Upper lobe of right lung (tissue), 1 donor: ENCODE measurements at regions not wholly inside any gene's neighbourhood (a gene's known extent, or its start where the extent isn't known, plus 50 kb on each side); places are given as distances from the start of the nearest gene placed in this dataset.

Experiments used
- ATAC-seq: fragments of 200-7000 bp; cut with Tn5 transposase; one replicate; pipeline ENCODE4 v1.9.1; 2020; ENCODE audit warnings: mild to moderate bottlenecking, moderate library complexity
- DNase-seq: peaks from one replicate; pipeline ENCODE4 v3.0.0-alpha.2; 2020
- H3K27ac ChIP-seq: fragments of 200-600 bp; one replicate; pipeline ENCODE4 v1.8.0; 2022
- H3K27me3 ChIP-seq: fragments of 200-600 bp; one replicate; pipeline ENCODE4 v1.8.0; 2022; ENCODE audit warnings: mild to moderate bottlenecking
- H3K36me3 ChIP-seq: fragments of 200-600 bp; one replicate; pipeline ENCODE4 v1.8.0; 2022
- H3K4me1 ChIP-seq: fragments of 200-600 bp; one replicate; pipeline ENCODE4 v1.8.0; 2022
- H3K4me3 ChIP-seq: fragments of 200-600 bp; one replicate; pipeline ENCODE4 v1.8.0; 2022; ENCODE audit warnings: mild to moderate bottlenecking
- H3K9me3 ChIP-seq: fragments of 200-600 bp; one replicate; pipeline ENCODE4 v1.8.0; 2022
- CTCF ChIP-seq: fragments of 200-600 bp; IDR thresholded peaks from one replicate; pipeline ENCODE4 v1.8.0; 2022; ENCODE audit warnings: antibody characterized with exemption
- intact Hi-C: fragments of 100-400 bp; cut with DNase I; formaldehyde crosslinking; loops from one replicate; pipeline ENCODE4 v1.11.0; 2022
- donor health status: DM: no; HTN: yes; CAD: no; lungs with severe emphysema.

GRCh38 chr4:127188847-127189246 is 443.9 kb upstream of the INTU start:
- Histone ChIP-seq H3K27ac (no peak overlapping the region), H3K36me3 (no peaks in the 10 kb centered on the region), H3K4me1 (no peaks in the 10 kb centered on the region), H3K9me3 (no peaks in the 10 kb centered on the region), H3K4me3 (no peak overlapping the region), H3K27me3 (no peaks in the 10 kb centered on the region)
- peak; percentile 14 for TF ChIP-seq CTCF
- intact Hi-C loops = no loop called here
- DNase-seq (no peak), ATAC-seq (no peak)

DNA sequence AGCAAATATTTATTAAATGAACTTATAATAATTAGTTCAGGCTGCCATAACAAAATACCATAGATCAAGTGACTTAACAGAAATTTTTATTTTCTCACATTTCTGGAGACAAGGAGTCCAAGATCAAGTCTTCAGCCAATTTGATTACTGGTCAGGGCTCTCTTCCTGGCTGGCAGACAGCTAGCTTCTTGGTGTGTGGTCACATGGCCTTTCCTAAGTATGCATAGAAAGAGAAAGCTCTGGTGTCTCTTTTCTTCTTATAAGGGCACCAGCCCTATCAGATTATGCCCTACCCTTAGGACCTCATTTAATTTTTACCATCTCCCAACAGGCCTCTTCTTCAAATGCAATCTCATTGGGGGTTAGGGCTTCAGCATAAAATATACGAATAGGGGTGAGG is 438.5 kb upstream of the INTU start:
- ATAC-seq = no peak
- no peak for TF ChIP-seq CTCF
- no peak for DNase-seq
- H3K9me3 ChIP-seq = no peaks in the 10 kb centered on the region
- H3K4me3 ChIP-seq = no peak overlapping the region
- intact Hi-C loops = no loop called here
- H3K27ac ChIP-seq = no peak overlapping the region
- no peaks in the 10 kb centered on the region for H3K4me1 ChIP-seq
- no peaks in the 10 kb centered on the region for H3K27me3 ChIP-seq
- H3K36me3 ChIP-seq = no peaks in the 10 kb centered on the region

GRCh38 chr4:127196655-127197352 is 436.0 kb upstream of the INTU start:
- no peaks in the 10 kb centered on the region for H3K36me3 ChIP-seq
- no peaks in the 10 kb centered on the region for H3K4me1 ChIP-seq
- intact Hi-C loops = no loop called here
- H3K4me3 ChIP-seq = no peak overlapping the region
- DNase-seq (peak; percentile 35), ATAC-seq (peak; percentile 52)
- TF ChIP-seq CTCF = no peak
- H3K27ac ChIP-seq = no peak overlapping the region
- H3K9me3 ChIP-seq = no peaks in the 10 kb centered on the region
- no peaks in the 10 kb centered on the region for H3K27me3 ChIP-seq

- Histone ChIP-seq H3K27ac (no peak overlapping the region), H3K27me3 (no peaks in the 10 kb centered on the region), H3K4me1 (no peaks in the 10 kb centered on the region), H3K36me3 (no peaks in the 10 kb centered on the region), H3K4me3 (no peak overlapping the region), H3K9me3 (no peaks in the 10 kb centered on the region)
- ATAC-seq = no peak
- no peak for DNase-seq
- intact Hi-C loops = no loop called here
- no peak for TF ChIP-seq CTCF
These were observed 429.1 kb upstream of the INTU start for GRCh38 chr4:127203562-127204200.

GRCh38 chr4:127204322-127204721 is 428.4 kb upstream of the INTU start:
- Histone ChIP-seq H3K27me3 (no peaks in the 10 kb centered on the region), H3K4me3 (no peak overlapping the region), H3K4me1 (no peaks in the 10 kb centered on the region), H3K27ac (no peak overlapping the region), H3K9me3 (no peaks in the 10 kb centered on the region), H3K36me3 (no peaks in the 10 kb centered on the region)
- intact Hi-C loops = no loop called here
- ATAC-seq (no peak), DNase-seq (no peak)
- TF ChIP-seq CTCF = no peak
